OCI-LY7 (cell line): ENCODE measurements at regions not wholly inside any gene's neighbourhood (a gene's known extent, or its start where the extent isn't known, plus 50 kb on each side); places are given as distances from the start of the nearest gene placed in this dataset.

Source experiments
- CTCF ChIP-seq: fragments of 200-600 bp; sonication (generic); conservative IDR thresholded peaks from 2 replicates; pipeline ENCODE4 v1.5.1; 2014; ENCODE audit warnings: mild to moderate bottlenecking, antibody characterized with exemption, low read length, moderate library complexity, mixed read lengths
- EZH2phosphoT487 ChIP-seq: fragments of 200-600 bp; sonication (generic); IDR thresholded peaks from 2 replicates; pipeline ENCODE4 v1.6.1; 2018; ENCODE audit warnings: low read depth, borderline replicate concordance, mild to moderate bottlenecking, mixed run types, antibody characterized with exemption, low read length, moderate library complexity, mixed read lengths

DNA sequence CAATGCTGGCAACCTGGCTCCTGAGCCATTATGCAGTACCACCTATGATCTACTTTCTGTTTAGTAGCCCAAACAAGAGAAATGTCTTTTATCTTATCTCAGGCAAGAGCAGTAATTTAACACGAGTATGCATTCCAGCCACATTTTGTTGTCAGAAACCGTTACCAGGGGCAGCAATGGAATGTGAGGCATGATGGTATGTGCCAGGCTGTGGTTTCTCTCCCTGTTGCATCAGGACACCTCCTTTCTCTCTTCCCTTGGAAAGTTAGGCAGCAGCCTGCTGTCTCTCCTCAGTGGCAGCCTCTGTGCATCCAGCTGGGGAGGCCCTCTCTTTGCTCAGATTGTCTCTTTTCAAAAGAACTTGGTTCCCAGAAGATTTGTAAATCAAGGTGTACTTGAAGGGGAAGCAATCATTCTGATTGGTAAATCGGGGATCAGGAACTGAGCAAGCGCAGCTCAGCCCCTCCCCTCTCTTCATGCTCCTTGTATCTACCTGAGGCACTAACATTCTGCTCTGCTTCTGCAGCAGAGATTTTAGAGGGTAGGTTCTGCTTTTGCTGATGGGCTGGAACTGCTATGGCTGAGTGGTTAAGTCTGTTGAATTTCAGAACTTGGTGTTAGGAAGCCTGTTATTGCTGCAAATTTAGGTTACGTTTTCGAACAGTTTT lies 229.2 kb downstream of the ADAMTS15 start:
- TF ChIP-seq CTCF (no peak), EZH2phosphoT487 (no peak)
